IMR-90 (cell line): ENCODE measurements at regions not wholly inside any gene's neighbourhood (a gene's known extent, or its start where the extent isn't known, plus 50 kb on each side); places are given as distances from the start of the nearest gene placed in this dataset.

Experiments used
- ATAC-seq: fragments of 200-7000 bp; cut with Tn5 transposase; 2 replicates; pipeline ENCODE4 v1.9.1; 2020; ENCODE audit warnings: low read depth, mild to moderate bottlenecking, moderate library complexity
- BruUV-seq: library from RNA; stranded (reverse); fragments of 400-500 nt; replicated peaks from 2 replicates; lab custom pipeline; 2021; lab: Mats Ljungman, UMichigan
- CTCF ChIA-PET: fragments of 300-600 bp; formaldehyde crosslinking; extraction: SDS; loops from one replicate; lab custom pipeline; 2021; ENCODE audit warnings: antibody characterized with exemption; lab: Yijun Ruan, JAX
- POLR2A ChIA-PET: fragments of 300-600 bp; sonication (Branson Sonifier 250); formaldehyde crosslinking; loops from one replicate; lab custom pipeline; 2022; ENCODE audit warnings: antibody characterized with exemption; ENCODE audit not compliant: unreplicated experiment; lab: Charles Lee
- DNase-seq: peaks from one replicate; pipeline ENCODE4 v3.0.0; 2013
- H2AFZ ChIP-seq: replicated peaks from 2 replicates; pipeline ENCODE3; 2013; ENCODE audit warnings: low read length, mild to moderate bottlenecking; ENCODE audit not compliant: poor library complexity
- H2AK5ac ChIP-seq: 2 replicates; pipeline ENCODE4 v1.6.1; 2013; ENCODE audit warnings: low read depth, low read length, inconsistent platforms
- H2AK9ac ChIP-seq: replicated peaks from 2 replicates; pipeline ENCODE3; 2013; ENCODE audit warnings: mild to moderate bottlenecking, low read depth, low read length, moderate library complexity; ENCODE audit not compliant: poor library complexity
- H2BK120ac ChIP-seq: 2 replicates; pipeline ENCODE4 v1.6.1; 2013; ENCODE audit warnings: low read depth, low read length, inconsistent platforms
- H2BK15ac ChIP-seq: 3 replicates; pipeline ENCODE4 v1.6.1; 2013; ENCODE audit warnings: low read depth, low read length, inconsistent platforms
- H2BK20ac ChIP-seq: 2 replicates; pipeline ENCODE4 v1.6.1; 2013; ENCODE audit warnings: low read depth, mild to moderate bottlenecking, inconsistent platforms, low read length, moderate library complexity
- H2BK5ac ChIP-seq: 2 replicates; pipeline ENCODE4 v1.6.1; 2013; ENCODE audit warnings: mild to moderate bottlenecking, low read depth, low read length, inconsistent platforms; ENCODE audit not compliant: poor library complexity, severe bottlenecking
- H3K14ac ChIP-seq: replicated peaks from 2 replicates; pipeline ENCODE4 v1.6.1; 2013; ENCODE audit warnings: low read depth, low read length, inconsistent platforms
- H3K18ac ChIP-seq: 2 replicates; pipeline ENCODE4 v1.6.1; 2013; ENCODE audit warnings: low read depth, low read length, control low read depth
- H3K23ac ChIP-seq: 2 replicates; pipeline ENCODE4 v1.6.1; 2013; ENCODE audit warnings: low read depth, low read length, inconsistent platforms
- H3K27ac ChIP-seq: 2 replicates; pipeline ENCODE4 v1.5.1; 2013; ENCODE audit warnings: mild to moderate bottlenecking, control low read depth, low read length; ENCODE audit not compliant: insufficient read depth
- H3K27me3 ChIP-seq: 2 replicates; pipeline ENCODE4 v1.6.1; 2013; ENCODE audit warnings: low read length; ENCODE audit not compliant: control insufficient read depth, insufficient read depth
- H3K36me3 ChIP-seq: 2 replicates; pipeline ENCODE4 v1.6.1; 2013; ENCODE audit warnings: low read length, mixed read lengths; ENCODE audit not compliant: control insufficient read depth, insufficient read depth
- H3K4ac ChIP-seq: 2 replicates; pipeline ENCODE4 v1.6.1; 2013; ENCODE audit warnings: low read depth, low read length, inconsistent platforms
- H3K4me1 ChIP-seq: 2 replicates; pipeline ENCODE4 v1.6.1; 2013; ENCODE audit warnings: low read length, mixed read lengths; ENCODE audit not compliant: control insufficient read depth, insufficient read depth
- H3K4me2 ChIP-seq: 2 replicates; pipeline ENCODE4 v1.6.1; 2013; ENCODE audit warnings: low read depth, mild to moderate bottlenecking, control low read depth, low read length, moderate library complexity
- H3K4me3 ChIP-seq: 2 replicates; pipeline ENCODE4 v1.5.1; 2013; ENCODE audit warnings: low read depth, mild to moderate bottlenecking, control low read depth, low read length, moderate library complexity; ENCODE audit not compliant: insufficient read depth
- H3K56ac ChIP-seq: 2 replicates; pipeline ENCODE4 v1.6.1; 2013; ENCODE audit warnings: low read length, inconsistent platforms; ENCODE audit not compliant: insufficient read depth; ENCODE audit errors: extremely low read depth
- H3K79me1 ChIP-seq, 2 experiments: 2 replicates each; pipeline ENCODE4 v1.6.1; 2013; ENCODE audit warnings: low read length in 2 of 2, inconsistent platforms in 1 of 2, low read depth in 1 of 2
- H3K9ac ChIP-seq: 2 replicates; pipeline ENCODE4 v1.6.1; 2013; ENCODE audit warnings: low read depth, low read length, control low read depth
- H3K9me1 ChIP-seq: 2 replicates; pipeline ENCODE4 v1.6.1; 2013; ENCODE audit warnings: low read length, inconsistent platforms; ENCODE audit not compliant: insufficient read depth
- H3K9me3 ChIP-seq: 2 replicates; pipeline ENCODE4 v1.6.1; 2013; ENCODE audit warnings: low read length; ENCODE audit not compliant: control insufficient read depth, insufficient read depth
- H4K20me1 ChIP-seq: 2 replicates; pipeline ENCODE4 v1.6.1; 2013; ENCODE audit warnings: low read length, inconsistent platforms; ENCODE audit not compliant: insufficient read depth
- H4K5ac ChIP-seq: 2 replicates; pipeline ENCODE4 v1.6.1; 2013; ENCODE audit warnings: mild to moderate bottlenecking, low read depth, low read length, control low read depth
- H4K8ac ChIP-seq, 2 experiments: 2 replicates each; pipeline ENCODE4 v1.6.1; 2013; ENCODE audit warnings: low read depth in 2 of 2, low read length in 2 of 2, control low read depth in 1 of 2, inconsistent platforms in 1 of 2
- H4K91ac ChIP-seq: 2 replicates; pipeline ENCODE4 v1.6.1; 2013; ENCODE audit warnings: low read depth, low read length, inconsistent platforms; ENCODE audit not compliant: insufficient read depth
- CHD1 ChIP-seq: IDR thresholded peaks from 2 replicates; pipeline ENCODE4 v1.6.1; 2012; ENCODE audit warnings: low read depth, low read length, improper control_type of control experiment
- POLR2A ChIP-seq: IDR thresholded peaks from 2 replicates; pipeline ENCODE4 v1.6.1; 2012; ENCODE audit warnings: mild to moderate bottlenecking, low read depth, low read length
- WGBS, 2 experiments: methylation state at CpG; one replicate each; pipeline versions ENCODE4 v1.1.5 to v1.1.7; 2013; ENCODE audit warnings: missing lambda C conversion rate in 2 of 2; ENCODE audit not compliant: insufficient read length in 1 of 2; ENCODE audit errors: extremely low coverage in 2 of 2; 5-methylcytosine and 5-hydroxymethylcytosine counted together
- dilution Hi-C: fragments of 300-500 bp; cut with HindIII; formaldehyde crosslinking; loops from one replicate; pipeline ENCODE4 v1.14.3; 2018; ENCODE audit warnings: low sequenced_read_pairs; ENCODE audit not compliant: unreplicated experiment
- in situ Hi-C: fragments of 300-500 bp; cut with MboI; formaldehyde crosslinking; loops from 3 replicates; pipeline ENCODE4 v1.14.3; 2019; ENCODE audit warnings: low sequenced_read_pairs, inconsistent platforms, mixed read lengths
- intact Hi-C: fragments of 100-400 bp; cut with micrococcal nuclease; formaldehyde crosslinking; loops from 2 replicates; pipeline ENCODE4 v1.10.0; 2022

GRCh38 chr1:96991261-96991660, 269.7 kb downstream of the PTBP2 start:
- Histone ChIP-seq H2BK120ac (no peak overlapping the region), H3K36me3 (no peaks in the 10 kb centered on the region), H4K8ac (no peak overlapping the region), H4K91ac (no peak overlapping the region), H3K4me3 (no peak overlapping the region), H2BK20ac (no peak overlapping the region), H2AK9ac (no peak overlapping the region), H2BK15ac (no peak overlapping the region), H3K14ac (no peak overlapping the region), H4K20me1 (no peaks in the 10 kb centered on the region), H3K18ac (no peak overlapping the region), H3K4me1 (peaks cover 6% of the 10 kb centered on the region; the same call in 1 of the 2 replicates), H4K5ac (no peak overlapping the region), H2BK5ac (no peak overlapping the region), H3K4ac (no peak overlapping the region), H3K27ac (no peak overlapping the region), H3K23ac (no peak overlapping the region), H3K9ac (no peak overlapping the region), H2AFZ (no peak overlapping the region), H3K56ac (no peak overlapping the region), H3K79me1 (no peaks in the 10 kb centered on the region), H3K27me3 (no peaks in the 10 kb centered on the region), H2AK5ac (no peak overlapping the region), H3K4me2 (no peak overlapping the region), H3K9me1 (no peaks in the 10 kb centered on the region), H3K9me3 (no peaks in the 10 kb centered on the region)
- ChIA-PET CTCF (no interaction called here), POLR2A (no interaction called here)
- no peak for ATAC-seq
- no CpG with 5 or more reads among the region's 1 CpG for WGBS, 2 experiments
- TF ChIP-seq CHD1 (no peak), POLR2A (no peak)
- DNase-seq, result no peak
- dilution Hi-C loops, result no loop called here
- intact Hi-C loops, result no loop called here
- no TSS peak for BruUV-seq
- in situ Hi-C loops, result no loop called here
